Activated T-helper 1 cell treated with anti-CD3 and anti-CD28 coated beads, Interleukin-2, amount 50 U/mL, for 16 hours (primary cell): ENCODE measurements at regions not wholly inside any gene's neighbourhood (a gene's known extent, or its start where the extent isn't known, plus 50 kb on each side); places are given as distances from the start of the nearest gene placed in this dataset.
"Not testable (repeated sequence)": the region's sequence is repeated elsewhere in the genome, so short reads cannot be mapped to it uniquely, and the experiment has no call there.

Experiments
- DNase-seq, 2 donors: peaks; one replicate each; pipeline ENCODE4 v3.0.0-alpha.2; 2020; ENCODE audit warnings: low read depth in 1 of 2, low spot score in 1 of 2

- DNase-seq = no peak
Measured at GRCh38 chr4:101419336-101420135, 72.2 kb upstream of the PPP3CA start.

- DNase-seq = no peak
Measured at GRCh38 chr4:101418466-101418865, 71.1 kb upstream of the PPP3CA start.

- DNase-seq = peak in 1 of 2 donors; percentile 25
Measured at GRCh38 chr4:101418055-101418454, 70.7 kb upstream of the PPP3CA start.

GRCh38 chr4:101417046-101417445 is 69.7 kb upstream of the PPP3CA start:
- no peak for DNase-seq

DNA sequence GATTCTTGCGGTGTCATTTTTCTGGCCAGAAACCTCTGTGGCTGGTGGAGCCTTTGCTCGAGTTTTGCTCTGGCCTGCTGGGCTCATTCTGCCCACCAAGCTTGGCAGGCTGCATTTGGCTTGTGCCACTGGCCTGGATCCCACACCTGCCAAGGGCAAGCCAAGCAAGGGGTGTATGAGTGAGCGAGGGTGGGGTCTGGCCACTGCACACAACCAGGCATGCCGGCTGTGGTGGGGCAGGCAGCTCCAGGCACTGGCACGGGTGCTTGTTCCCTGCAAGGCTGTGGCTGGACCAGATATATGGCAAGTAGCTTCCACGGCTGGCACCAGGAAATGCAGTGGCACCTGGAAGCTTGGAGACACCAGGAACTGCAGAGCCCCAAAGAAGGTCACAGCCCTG is 68.6 kb upstream of the PPP3CA start:
- no peak for DNase-seq

GRCh38 chr4:101414496-101414895 is 67.2 kb upstream of the PPP3CA start:
- no peak for DNase-seq

DNA sequence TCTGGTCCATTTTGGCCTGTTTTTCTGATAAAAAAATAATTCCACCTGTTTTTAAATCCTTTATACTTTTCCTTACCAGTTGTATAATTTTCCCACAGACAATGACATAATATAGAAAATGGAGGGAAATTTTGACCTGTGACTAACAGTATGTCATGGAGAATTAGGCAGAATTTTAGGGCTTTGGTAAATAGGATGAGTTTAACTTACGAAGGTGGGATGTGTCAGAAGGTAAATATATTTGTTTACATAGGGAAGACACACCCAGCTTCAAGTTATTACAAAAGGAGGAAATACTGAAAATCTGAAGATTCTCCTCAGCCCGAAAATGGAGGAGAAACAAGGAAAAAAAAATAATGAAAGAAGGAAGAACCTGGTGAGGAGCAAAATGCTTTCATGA is 64.6 kb upstream of the PPP3CA start:
- DNase-seq = no peak

DNA sequence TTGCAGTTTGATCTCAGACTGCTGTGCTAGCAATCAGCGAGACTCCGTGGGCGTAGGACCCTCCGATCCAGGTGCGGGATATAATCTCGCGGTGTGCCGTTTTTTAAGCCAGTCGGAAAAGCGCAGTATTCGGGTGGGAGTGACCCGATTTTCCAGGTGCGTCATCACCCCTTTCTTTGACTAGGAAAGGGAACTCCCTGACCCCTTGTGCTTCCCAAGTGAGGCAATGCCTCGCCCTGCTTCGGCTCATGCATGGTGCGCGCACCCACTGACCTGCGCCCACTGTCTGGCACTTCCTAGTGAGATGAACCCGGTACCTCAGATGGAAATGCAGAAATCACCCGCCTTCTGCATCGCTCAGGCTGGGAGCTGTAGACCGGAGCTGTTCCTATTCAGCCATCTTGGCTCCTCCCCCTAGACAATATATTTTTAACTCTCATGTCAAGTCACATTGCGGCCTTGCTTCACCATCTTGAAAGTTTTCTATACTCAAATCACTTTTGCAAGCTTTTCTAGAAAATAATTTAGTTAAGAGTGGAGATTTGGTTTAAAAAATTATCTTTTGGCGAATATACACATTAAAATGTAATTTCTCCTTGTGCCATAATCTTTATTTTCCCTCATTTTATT is 64.1 kb upstream of the PPP3CA start:
- not testable (repeated sequence) for DNase-seq

- DNase-seq = no peak
Measured at GRCh38 chr4:101400096-101400495, 52.8 kb upstream of the PPP3CA start.

DNA sequence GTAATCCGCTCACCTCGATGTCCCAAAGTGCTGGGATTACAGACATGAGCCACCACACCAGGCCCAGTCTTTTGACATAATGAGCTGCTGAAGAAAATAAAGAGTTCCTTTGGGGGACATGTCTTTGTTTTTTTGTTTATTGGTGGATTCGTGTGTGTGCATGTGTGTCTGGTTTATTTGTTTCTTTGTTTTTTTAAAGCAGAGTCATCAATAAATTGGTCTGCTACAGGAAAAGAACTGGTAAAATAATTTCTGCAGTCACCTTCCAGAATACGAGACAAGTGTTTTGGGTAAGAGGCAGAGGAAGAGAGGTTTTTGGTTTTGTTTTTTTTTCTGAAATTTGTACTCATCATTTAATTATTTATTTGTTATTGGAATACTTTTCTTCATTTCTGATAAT is 51.5 kb upstream of the PPP3CA start:
- DNase-seq = no peak
